GM18873 (cell line): ENCODE measurements at regions not wholly inside any gene's neighbourhood (a gene's known extent, or its start where the extent isn't known, plus 50 kb on each side); places are given as distances from the start of the nearest gene placed in this dataset.
"Not testable (repeated sequence)": the region's sequence is repeated elsewhere in the genome, so short reads cannot be mapped to it uniquely, and the experiment has no call there.

Experiments
- ATAC-seq: cut with Tn5 transposase; IDR thresholded peaks from one replicate; pipeline ENCODE4 v1.9.1; 2021; ENCODE audit warnings: mild to moderate bottlenecking, moderate library complexity, moderate number of reproducible peaks; ENCODE audit not compliant: unreplicated experiment, low FRiP score

DNA sequence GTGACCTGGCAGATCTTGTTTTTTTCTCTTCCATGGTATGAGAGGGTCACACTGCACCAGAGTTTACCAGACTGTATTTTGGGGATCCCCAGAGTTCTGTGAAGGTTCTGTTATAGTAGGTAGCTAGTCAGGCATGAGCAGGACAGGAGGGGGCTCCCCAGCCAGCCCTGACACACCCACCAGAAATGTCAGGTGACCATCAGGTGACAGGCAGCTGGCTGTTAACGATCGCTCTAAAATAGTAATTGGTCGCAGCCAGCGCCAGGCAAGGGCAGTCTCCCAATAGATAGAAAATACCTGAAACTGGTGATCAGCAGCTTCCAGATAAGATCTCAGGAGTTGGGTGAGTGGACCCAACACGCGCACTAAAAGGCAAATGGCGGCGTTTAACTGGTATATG is 264.9 kb downstream of the RHOU start:
- ATAC-seq: no peak

DNA sequence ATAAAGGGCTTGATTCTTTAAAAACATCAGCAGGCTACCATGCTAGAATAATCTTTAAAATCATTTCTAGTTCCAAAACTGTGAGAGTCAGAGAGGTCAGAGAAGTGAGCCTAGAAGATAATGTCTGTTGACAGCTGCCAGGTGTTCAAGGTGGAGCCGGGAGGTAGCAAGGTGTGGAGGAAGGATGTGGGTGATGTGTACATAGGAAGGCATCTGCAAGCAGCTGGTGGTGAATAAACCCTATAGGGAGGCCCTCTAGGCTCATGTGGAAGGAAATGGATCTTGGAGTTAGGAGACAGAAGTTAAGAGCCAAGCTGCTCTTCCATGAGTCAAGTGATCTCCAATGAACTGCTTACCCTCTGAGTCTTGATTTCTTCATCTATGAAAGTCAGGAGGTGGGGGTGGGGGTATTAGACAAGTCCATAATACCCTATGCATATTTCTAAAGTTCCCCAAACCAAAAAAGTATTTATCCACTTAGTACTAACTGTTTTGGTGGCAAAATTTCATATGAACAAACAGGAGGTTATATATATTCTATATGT is 266.3 kb downstream of the RHOU start:
- no peak for ATAC-seq

DNA sequence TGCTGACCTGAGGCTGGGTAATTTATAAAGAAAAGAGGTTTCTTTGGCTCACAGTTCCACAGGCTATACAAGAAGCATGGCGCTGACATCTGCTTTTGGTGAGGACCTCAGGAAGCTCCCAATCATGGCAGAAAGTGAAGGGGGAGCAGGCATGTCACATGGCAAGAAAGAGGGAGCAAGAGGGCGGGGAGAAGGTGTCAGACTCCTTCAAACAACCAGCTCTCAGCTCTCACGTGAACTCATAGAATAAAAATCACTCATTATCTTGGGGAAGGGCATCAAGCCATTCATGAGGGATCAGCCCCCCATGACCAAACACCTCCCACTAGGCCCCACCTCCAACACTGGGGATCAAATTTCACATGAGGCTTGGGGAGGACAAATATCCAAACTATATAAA is 266.8 kb downstream of the RHOU start:
- no peak for ATAC-seq

DNA sequence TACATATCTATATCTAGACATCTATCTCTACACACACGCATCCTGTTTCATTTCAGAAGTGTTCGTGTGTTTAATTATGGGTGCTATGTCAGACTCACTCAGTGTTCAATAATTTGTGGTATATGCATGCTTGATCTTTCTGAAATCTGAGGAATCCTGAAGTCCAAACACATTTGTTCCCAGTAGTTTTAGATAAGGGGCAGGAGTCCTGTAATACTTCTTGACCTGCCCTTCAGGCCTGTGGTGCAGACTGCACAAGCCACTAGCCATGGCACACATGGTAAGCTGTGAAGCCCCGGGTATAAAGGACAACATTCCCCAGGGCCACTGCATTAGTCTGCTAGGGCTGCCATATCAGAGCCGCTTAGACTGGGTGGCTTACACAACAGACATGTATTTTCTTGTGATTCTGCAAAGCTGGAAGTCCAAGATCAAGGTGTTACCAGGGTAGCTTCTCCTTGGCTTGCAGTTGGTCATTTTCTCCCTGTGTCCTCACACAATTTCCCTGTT is 267.2 kb downstream of the RHOU start:
- ATAC-seq: no peak

DNA sequence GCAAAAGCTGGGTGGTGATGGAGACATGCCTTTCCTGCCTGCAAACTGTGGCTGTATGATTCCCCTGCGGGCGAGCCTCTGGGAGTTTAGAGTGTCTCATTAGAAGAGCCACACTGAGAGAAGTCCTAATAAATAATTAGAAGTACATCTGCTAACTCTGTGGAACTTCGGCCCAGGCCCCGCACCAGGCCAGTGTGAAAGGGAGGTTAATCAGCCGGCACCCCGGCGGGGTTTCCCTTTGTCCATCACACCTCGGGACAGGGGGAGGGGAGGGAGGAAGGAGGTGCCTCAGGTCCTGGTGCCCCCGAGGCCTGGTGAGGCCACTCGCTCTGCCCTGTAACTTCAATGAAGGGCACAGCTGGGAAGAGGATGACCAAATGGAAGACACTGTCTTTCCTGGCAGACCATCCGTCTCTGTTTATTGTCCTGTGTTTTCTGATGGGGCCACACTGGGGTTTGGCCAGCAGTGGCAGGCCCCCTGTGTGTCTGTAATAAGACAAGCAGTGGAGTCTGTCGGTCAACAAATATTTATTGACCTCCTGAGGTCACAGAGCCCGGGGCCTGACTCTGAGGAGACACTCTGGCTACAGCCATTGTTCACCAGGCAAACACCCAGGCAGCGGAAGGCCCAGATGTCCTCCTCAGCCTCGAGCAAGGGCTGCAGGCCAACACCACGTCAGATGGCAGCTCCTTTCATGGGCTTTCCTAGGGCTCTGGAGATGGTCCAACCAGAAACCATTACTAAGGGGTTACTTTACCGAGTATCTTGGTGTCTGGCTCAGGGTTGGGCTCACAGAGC is 267.5 kb upstream of the RAB4A start:
- no peak for ATAC-seq

DNA sequence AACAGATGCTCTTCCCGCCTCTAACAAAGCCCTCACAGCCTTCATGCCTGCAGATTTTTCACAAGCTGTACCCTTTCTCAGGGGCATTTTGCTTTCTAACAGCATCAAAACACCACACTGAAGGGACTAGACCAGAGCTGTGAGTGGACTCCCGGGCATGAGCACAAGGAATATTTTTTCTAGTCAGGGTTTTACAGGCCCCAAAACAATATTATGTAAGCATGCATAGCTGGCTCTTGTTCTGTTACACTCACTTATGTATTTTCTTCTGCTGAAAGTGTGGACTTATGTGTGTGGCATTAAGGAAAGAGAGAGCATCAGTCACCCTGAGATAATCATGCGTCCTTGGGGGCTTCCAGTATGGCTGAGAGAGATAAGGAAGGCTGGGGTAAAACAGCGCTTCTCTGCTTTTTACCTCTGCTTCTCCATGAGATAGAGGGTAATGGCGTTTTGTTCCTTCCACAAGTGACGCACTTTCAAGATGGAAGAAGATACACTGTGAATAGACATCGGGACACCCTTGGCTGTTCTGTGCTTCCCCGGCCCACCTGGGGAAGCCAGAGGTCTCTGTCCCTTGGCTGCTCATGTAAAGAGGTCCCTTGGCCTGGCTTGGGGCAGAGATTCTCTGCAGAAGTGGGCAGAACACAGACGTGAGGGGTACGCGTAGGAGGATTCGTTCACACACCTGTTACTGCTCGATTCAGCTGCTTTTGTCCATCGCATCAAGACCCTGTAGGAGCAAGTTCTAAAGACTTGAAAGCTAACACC is 266.7 kb upstream of the RAB4A start:
- no peak for ATAC-seq

DNA sequence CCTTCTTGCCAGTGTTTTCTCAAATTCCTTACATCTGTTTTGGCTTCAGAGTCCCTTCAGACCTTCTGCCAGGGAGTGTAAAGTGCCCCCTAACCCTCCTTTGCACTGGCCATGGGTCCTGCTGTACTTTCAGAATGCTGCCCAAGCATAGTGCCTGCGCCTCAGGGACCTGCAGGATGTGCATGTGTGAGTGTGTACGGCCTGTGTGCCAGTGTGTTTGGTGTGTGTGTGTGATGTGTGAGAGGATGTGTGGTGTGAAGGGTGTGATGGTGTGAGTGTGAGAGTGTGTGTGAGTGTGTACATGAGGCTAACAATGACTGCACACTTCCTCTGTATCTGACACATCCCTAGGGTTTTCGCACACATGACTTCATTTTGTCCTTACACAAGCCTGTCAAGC is 265.8 kb upstream of the RAB4A start:
- no peak for ATAC-seq

DNA sequence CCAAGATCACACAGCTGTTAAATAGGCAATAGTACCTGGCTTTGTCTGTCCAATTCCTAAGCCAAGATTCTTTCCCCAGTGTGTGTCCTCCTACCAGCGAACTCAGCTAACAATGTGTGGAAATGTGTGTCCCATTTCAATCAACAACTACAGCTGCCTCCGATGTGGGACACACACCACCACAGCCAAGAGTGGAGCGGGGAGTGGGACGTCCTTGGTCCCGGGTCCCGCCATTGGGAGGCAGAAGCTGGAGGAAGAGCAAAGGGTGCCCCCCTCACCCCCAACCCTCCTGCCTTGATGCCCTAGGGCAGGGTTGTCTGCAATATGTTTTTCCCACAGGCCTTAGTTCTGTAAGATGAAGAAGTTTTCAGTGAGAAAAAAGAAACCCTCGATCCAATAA is 265.4 kb upstream of the RAB4A start:
- no peak for ATAC-seq

DNA sequence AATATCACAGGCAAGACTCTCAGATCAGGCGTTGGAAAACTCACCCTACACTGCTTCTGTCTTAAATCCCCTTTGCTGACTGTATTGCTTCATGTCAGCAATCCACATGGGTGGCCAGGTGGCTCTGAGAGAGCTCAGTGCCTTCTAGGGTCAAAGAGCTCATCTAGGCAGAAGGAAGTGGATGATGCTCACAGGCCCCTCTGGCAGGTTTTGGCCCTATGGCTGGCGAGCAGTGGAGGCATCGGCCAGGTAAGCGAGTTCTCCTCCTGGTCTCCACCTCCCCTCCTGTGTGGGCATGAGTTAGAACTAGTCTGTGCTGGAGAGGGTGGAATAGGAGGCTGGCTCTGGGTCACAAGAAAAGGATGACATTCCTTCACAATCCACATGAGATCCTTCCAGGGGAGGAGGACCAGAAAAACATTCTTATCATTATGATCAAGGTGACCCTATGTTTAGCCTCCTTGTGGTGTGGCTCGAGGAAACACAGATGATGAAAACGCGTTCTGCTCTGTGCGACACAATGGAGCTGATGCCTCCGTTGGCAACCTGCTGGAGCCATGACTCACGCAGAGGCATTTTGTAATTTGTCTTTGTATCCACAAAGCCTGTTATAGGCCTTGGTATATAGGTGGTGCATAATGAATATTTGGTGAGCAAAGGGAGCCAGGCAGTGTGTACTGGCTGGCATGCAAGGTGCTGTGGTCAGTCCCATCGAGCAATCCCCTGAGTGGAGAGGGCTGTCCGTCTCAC is 264.6 kb upstream of the RAB4A start:
- no peak for ATAC-seq

DNA sequence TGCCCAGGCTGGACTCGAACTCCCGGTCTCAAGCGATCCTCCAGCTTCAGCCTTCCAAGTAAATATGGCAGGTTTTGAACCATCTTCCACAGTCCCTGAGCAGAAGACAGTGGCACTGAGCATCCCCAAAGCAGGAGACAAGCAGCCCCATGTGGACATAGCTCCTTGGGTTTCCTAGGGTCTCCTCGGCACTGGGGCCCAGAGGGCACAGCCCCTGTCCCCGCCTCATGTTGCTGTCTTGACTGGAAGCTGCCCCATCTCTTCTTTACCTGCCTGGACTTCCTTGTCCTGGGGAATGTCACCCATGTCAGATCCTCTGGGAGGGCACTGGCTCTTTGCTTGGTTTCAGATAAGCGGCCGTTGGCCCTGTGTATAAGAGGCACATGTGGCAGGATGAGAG is 263.7 kb upstream of the RAB4A start:
- no peak for ATAC-seq

DNA sequence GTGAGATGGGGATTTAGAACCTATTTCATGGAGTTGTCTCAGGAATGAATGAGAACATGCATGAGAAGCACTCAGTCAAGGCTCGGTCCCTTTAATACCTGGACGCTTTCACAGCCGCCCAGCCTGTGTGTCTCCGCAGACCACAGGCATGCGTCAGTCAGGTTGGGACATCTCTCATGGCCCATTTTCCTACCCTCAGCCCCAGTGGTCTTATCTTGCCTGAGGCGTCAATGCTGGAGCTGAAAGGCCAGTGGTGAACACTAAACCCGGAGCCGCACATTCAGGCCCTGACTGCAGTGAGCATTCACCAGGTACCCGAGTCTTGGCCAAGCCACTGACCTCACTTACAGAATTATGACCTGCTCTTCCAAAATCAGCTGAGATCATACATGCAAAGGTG is 263.2 kb upstream of the RAB4A start:
- no peak for ATAC-seq

DNA sequence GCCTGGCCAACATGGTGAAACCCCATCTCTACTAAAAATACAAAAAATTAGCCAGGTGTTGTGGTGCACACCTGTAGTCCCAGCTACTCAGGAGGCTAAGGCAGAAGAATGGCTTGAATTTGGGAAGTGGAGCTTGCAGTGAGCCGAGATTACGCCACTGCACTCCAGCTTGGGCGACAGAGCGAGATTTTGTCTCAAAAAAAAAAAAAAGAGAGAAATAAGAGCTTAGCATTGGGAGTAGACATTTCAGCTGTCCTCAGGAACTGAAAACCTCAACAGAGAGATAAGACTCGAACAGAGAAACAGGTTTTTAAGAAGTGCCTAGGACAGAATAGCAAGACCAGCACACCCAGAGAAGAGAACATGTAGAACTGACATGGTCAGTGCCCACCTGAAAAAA is 262.6 kb upstream of the RAB4A start:
- not testable (repeated sequence) for ATAC-seq

DNA sequence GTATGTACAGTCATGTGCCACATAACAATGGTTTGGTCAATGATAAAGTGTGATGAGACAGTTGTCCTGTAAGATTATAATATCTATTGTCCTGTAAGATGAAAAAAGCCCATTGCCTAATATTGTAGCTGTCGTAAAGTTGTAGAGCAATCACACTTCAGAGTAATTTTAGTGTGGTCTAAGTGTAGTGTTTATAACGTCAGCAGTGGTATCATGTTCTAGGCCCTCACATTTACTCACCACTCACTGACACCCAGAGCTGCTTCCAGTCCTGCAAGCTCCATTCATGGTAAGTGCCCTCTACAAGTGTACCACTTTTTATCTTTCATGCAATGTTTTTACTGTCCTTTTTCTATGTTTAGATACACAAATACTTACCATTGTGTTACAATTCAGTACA is 259.9 kb upstream of the RAB4A start:
- no peak for ATAC-seq

DNA sequence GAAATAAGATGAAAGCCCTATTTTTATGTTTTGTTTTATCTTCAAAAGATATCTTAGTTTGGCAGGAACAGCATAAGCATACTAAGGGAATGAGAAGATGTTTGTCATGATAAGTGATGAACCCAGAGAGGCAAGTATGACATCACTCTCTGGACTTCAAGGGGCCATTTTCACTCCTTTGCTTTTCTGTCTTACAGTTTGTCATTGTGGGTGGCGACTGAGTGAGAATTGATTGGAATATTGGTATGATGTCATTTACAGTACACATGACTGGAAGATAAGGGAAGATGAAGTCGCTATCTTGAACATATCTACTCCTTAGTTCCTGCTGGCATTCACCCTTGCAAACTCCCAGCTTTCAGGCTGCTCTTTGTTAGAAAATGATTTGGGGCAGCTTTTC is 258.1 kb upstream of the RAB4A start:
- ATAC-seq: no peak

DNA sequence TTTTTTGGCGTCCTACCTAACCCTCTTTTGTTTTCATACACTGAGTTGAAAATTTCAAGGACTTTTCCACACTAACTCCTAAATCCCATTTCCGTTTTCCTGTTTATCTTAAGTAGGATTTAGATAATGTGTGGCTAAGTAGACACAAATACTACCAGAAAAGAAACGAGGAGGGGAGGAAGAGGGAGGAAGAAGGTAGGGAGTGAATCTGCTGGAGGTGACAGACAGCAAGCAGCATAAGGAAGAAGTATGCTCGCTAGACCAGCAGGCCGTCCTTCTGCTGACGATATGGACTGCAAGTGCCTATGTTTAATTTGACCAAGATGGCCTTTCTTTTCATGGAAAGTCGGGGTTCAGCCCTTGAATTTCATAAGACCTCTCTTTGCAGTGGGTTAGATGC is 256.9 kb upstream of the RAB4A start:
- ATAC-seq: no peak

DNA sequence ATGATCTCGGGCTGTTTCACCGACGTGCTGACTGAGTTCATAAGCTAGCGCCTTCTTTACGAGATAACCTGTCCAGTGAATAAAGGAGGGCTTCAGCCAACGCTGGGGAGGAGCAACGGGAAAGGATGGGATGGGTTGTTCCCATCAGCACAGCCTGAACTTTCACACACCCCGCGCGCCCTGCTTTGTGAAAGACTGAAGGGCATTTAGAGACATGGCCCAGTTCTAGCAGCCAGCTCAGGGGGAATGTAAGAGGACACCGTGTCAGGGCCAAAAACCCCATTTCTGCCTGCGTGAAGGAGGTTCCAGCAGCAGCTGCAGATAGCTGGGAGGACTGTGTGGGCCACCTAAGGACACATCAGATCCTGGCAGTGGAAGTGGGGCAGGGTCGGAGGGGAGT is 255.1 kb upstream of the RAB4A start:
- ATAC-seq: no peak

DNA sequence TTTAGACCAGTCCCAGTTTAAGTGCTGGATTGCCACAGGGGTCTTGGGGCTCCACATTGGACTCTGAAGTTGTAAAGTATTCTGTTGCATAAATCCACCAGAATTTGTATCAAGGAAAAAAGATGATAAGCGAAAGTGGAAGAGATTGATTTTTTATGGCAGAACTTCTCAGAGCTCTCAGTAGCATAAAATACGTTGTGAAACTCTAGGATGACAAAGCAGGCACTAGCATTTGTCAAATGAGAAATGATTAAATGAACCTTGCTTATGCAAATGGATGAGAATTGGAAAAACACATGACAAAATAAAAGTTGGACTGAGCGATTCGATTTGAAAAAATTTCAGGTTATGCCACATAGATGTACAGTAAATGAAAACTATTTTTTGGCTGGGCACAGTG is 253.8 kb upstream of the RAB4A start:
- ATAC-seq: no peak

DNA sequence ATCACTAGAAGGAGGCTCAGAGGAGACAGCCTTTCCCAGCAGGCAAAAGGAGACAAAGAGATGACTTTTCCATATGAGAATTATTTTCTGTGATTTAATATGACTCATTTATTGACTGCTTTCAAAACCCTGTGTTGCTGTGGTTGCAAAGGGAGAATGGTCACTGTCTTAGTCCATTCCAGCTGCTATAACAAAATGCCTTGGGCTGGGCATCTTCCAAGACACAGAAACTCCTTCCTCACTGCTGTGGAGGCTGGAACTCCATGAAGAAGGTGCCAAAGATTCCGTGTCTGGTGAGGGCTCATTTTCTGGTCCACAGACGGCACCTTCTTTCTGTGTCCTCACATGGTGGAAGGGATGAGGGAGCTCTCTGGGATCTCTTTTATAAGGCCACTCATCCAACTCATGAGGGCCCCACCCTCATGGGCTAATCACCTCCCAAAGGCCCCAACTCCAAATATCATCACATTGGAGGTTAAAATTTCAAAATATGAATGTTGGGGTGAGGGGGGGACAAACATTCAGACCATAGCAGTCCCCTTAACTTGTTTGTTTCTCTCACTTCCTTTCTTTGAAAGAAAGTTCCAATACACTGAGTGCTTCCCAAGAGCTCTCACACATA is 252.1 kb upstream of the RAB4A start:
- ATAC-seq: no peak

DNA sequence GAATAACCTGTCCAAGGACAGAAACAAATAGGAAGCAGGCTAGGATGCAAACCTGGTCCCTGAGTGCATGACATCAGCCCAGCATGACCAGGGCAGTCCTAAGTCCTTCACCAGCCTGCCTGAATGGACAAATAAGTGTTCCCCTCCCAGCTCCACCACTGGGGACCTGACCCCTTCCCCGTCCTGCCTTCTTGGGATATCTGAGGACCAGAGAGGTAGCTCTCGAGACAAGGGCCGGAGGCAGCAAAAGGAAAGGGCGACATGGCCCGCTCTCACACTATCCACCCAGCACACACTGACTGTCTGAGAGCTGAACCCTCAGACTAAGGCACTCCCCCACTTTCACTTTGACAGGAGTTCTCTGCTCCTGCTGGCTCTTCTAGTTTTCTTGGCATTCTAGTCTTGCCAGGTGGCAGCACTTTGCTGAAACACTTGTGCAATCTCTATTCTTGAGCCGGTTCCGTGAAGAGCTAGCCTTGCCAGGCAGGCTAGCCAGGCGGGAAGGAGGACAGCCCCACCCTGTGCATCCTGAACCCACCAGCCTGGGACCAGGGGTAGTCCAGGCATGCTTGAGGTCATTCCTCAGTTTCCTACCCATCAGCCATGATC is 251.1 kb upstream of the RAB4A start:
- no peak for ATAC-seq

DNA sequence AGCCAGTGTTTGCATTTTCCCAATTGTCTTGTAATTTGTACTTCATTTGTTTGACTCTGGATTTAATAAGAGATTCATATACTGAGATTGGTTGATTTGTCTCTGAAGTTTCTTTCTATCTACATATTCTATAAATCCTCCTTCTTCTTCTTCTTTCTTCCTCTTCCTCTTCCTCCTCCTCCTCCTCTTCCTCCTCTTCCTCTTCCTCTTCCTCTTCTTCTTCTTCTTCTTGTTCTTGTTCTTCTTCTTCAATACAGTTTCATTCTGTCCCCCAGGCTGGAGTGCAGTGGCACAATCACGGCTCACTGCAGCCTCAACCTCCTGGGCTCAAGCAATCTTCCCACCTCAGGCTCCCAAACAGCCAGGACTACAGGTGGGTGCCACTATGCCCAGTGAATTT is 249.9 kb upstream of the RAB4A start:
- not testable (repeated sequence) for ATAC-seq
